Trophoblast cell (in vitro differentiated cells and primary cell): ENCODE measurements at regions not wholly inside any gene's neighbourhood (a gene's known extent, or its start where the extent isn't known, plus 50 kb on each side); places are given as distances from the start of the nearest gene placed in this dataset.

Experiments used
- DNase-seq, 2 donors: peaks; one replicate each; pipeline ENCODE4 v3.0.0-alpha.2; 2016
- H2AFZ ChIP-seq: 2 replicates; pipeline ENCODE4 v1.6.1; 2013; ENCODE audit warnings: low read length, moderate library complexity, mild to moderate bottlenecking; ENCODE audit not compliant: insufficient read depth, poor library complexity
- H2AK5ac ChIP-seq: 2 replicates; pipeline ENCODE4 v1.6.1; 2013; ENCODE audit warnings: mild to moderate bottlenecking, low read length
- H2BK120ac ChIP-seq: 2 replicates; pipeline ENCODE4 v1.6.1; 2013; ENCODE audit warnings: low read length, mild to moderate bottlenecking, moderate library complexity; ENCODE audit not compliant: insufficient read depth, poor library complexity
- H2BK12ac ChIP-seq: 2 replicates; pipeline ENCODE4 v1.6.1; 2013; ENCODE audit warnings: mild to moderate bottlenecking, low read length, moderate library complexity
- H2BK5ac ChIP-seq: 2 replicates; pipeline ENCODE4 v1.6.1; 2013; ENCODE audit warnings: low read length, low read depth, moderate library complexity, mild to moderate bottlenecking; ENCODE audit not compliant: poor library complexity
- H3K14ac ChIP-seq: 2 replicates; pipeline ENCODE4 v1.6.1; 2013; ENCODE audit warnings: mild to moderate bottlenecking, low read length
- H3K18ac ChIP-seq: 2 replicates; pipeline ENCODE4 v1.6.1; 2013; ENCODE audit warnings: mild to moderate bottlenecking, low read length
- H3K23ac ChIP-seq: 2 replicates; pipeline ENCODE4 v1.6.1; 2013; ENCODE audit warnings: low read length
- H3K27ac ChIP-seq: 2 replicates; pipeline ENCODE4 v1.5.1; 2013; ENCODE audit warnings: low read depth, mild to moderate bottlenecking, inconsistent platforms, low read length, moderate library complexity
- H3K27me3 ChIP-seq: 2 replicates; pipeline ENCODE4 v1.6.1; 2013; ENCODE audit warnings: inconsistent platforms, mild to moderate bottlenecking, low read length, moderate library complexity; ENCODE audit not compliant: insufficient read depth
- H3K36me3 ChIP-seq, 2 experiments: 1 replicate in 1 of 2; 2 replicates in 1 of 2; pipeline ENCODE4 v1.6.1; 2013; ENCODE audit warnings: low read length in 2 of 2, mild to moderate bottlenecking in 2 of 2, moderate library complexity in 1 of 2; ENCODE audit not compliant: insufficient read depth in 2 of 2, control insufficient read depth in 1 of 2
- H3K4ac ChIP-seq: 2 replicates; pipeline ENCODE4 v1.6.1; 2013; ENCODE audit warnings: low read depth, mild to moderate bottlenecking, low read length, moderate library complexity
- H3K4me1 ChIP-seq, 2 experiments: 1 replicate in 1 of 2; 2 replicates in 1 of 2; pipeline ENCODE4 v1.6.1; 2013; ENCODE audit warnings: low read length in 2 of 2, mild to moderate bottlenecking in 2 of 2, moderate library complexity in 1 of 2; ENCODE audit not compliant: insufficient read depth in 2 of 2, control insufficient read depth in 1 of 2
- H3K4me2 ChIP-seq: 2 replicates; pipeline ENCODE4 v1.6.1; 2013; ENCODE audit warnings: inconsistent platforms, mild to moderate bottlenecking, low read length, moderate library complexity
- H3K4me3 ChIP-seq: 2 replicates; pipeline ENCODE4 v1.5.1; 2013; ENCODE audit warnings: mild to moderate bottlenecking, low read depth, low read length, inconsistent platforms
- H3K79me1 ChIP-seq: one replicate; pipeline ENCODE4 v1.6.1; 2013; ENCODE audit warnings: low read length
- H3K79me2 ChIP-seq: 2 replicates; pipeline ENCODE4 v1.6.1; 2013; ENCODE audit warnings: low read length, mild to moderate bottlenecking; ENCODE audit not compliant: control insufficient read depth, insufficient read depth, poor library complexity
- H3K9ac ChIP-seq: 2 replicates; pipeline ENCODE4 v1.6.1; 2013; ENCODE audit warnings: mild to moderate bottlenecking, low read length
- H3K9me3 ChIP-seq: 2 replicates; pipeline ENCODE4 v1.6.1; 2013; ENCODE audit warnings: low read depth, mild to moderate bottlenecking, control low read depth, inconsistent platforms, low read length; ENCODE audit not compliant: insufficient read depth
- H4K12ac ChIP-seq: 2 replicates; pipeline ENCODE4 v1.6.1; 2013; ENCODE audit warnings: low read depth, mild to moderate bottlenecking, low read length, moderate library complexity
- H4K8ac ChIP-seq: 2 replicates; pipeline ENCODE4 v1.6.1; 2013; ENCODE audit warnings: low read depth, mild to moderate bottlenecking, low read length, moderate library complexity
- H4K91ac ChIP-seq: one replicate; pipeline ENCODE4 v1.6.1; 2013; ENCODE audit warnings: low read depth, mild to moderate bottlenecking, low read length, moderate library complexity
- WGBS: extraction: QIAGEN DNeasy Blood & Tissue Kit; methylation state at CpG from one replicate; pipeline ENCODE4 v1.1.7; 2013; ENCODE audit warnings: missing lambda C conversion rate; ENCODE audit not compliant: insufficient read length, insufficient coverage; ENCODE audit errors: extremely low coverage; 5-methylcytosine and 5-hydroxymethylcytosine counted together

- H3K36me3 ChIP-seq, result no peaks in the 10 kb centered on the region
- H3K79me1 ChIP-seq, result no peaks in the 10 kb centered on the region
- H2BK120ac ChIP-seq, result no peak overlapping the region
- H3K79me2 ChIP-seq, result no peaks in the 10 kb centered on the region
- H3K23ac ChIP-seq, result no peak overlapping the region
- no peak overlapping the region for H3K4me3 ChIP-seq
- no peak overlapping the region for H3K9ac ChIP-seq
- no peak overlapping the region for H4K8ac ChIP-seq
- H3K4me2 ChIP-seq, result no peak overlapping the region
- H3K14ac ChIP-seq, result no peak overlapping the region
- H3K4me1 ChIP-seq, result peaks cover 5 to 7% of the 10 kb centered on the region in 2 experiments
- H2BK12ac ChIP-seq, result no peak overlapping the region
- H2AK5ac ChIP-seq, result no peak overlapping the region
- H4K91ac ChIP-seq, result no peak overlapping the region
- no peaks in the 10 kb centered on the region for H3K27me3 ChIP-seq
- H3K27ac ChIP-seq, result no peak overlapping the region
- DNase-seq, result no peak
- peaks cover 3% of the 10 kb centered on the region for H3K9me3 ChIP-seq
- no peak overlapping the region for H4K12ac ChIP-seq
- H3K4ac ChIP-seq, result no peak overlapping the region
- no peak overlapping the region for H2AFZ ChIP-seq
- H2BK5ac ChIP-seq, result no peak overlapping the region
- no CpG with 5 or more reads among the region's 2 CpGs for WGBS
- no peak overlapping the region for H3K18ac ChIP-seq
Observed at GRCh38 chr1:96034006-96034405, 687.6 kb upstream of the PTBP2 start.

GRCh38 chr1:96036763-96037162 is 684.8 kb upstream of the PTBP2 start:
- Histone ChIP-seq H2BK120ac (no peak overlapping the region), H3K9ac (no peak overlapping the region), H3K27me3 (no peaks in the 10 kb centered on the region), H2BK12ac (no peak overlapping the region), H2BK5ac (no peak overlapping the region), H3K18ac (no peak overlapping the region), H4K8ac (no peak overlapping the region), H3K4me1 (peaks cover 5 to 7% of the 10 kb centered on the region in 2 experiments), H3K14ac (no peak overlapping the region), H3K4me2 (no peak overlapping the region), H3K4ac (no peak overlapping the region), H2AFZ (no peak overlapping the region), H3K36me3 (no peaks in the 10 kb centered on the region), H3K79me1 (no peaks in the 10 kb centered on the region), H4K91ac (no peak overlapping the region), H3K23ac (no peak overlapping the region), H3K4me3 (no peak overlapping the region), H2AK5ac (no peak overlapping the region), H3K9me3 (no peaks in the 10 kb centered on the region), H3K27ac (no peak overlapping the region), H4K12ac (no peak overlapping the region), H3K79me2 (no peaks in the 10 kb centered on the region)
- WGBS, result no CpG with 5 or more reads among the region's 3 CpGs
- DNase-seq, result no peak

GRCh38 chr1:96038636-96039035 is 682.9 kb upstream of the PTBP2 start:
- Histone ChIP-seq H3K14ac (no peak overlapping the region), H3K4ac (no peak overlapping the region), H3K36me3 (no peaks in the 10 kb centered on the region), H4K8ac (no peak overlapping the region), H2AFZ (no peak overlapping the region), H2AK5ac (no peak overlapping the region), H4K91ac (no peak overlapping the region), H3K4me2 (peak overlapping the region; percentile 29), H3K23ac (no peak overlapping the region), H3K18ac (no peak overlapping the region), H3K4me1 (peaks cover 5 to 7% of the 10 kb centered on the region in 2 experiments), H3K9me3 (no peaks in the 10 kb centered on the region), H3K9ac (no peak overlapping the region), H2BK12ac (no peak overlapping the region), H3K27ac (peak overlapping the region; percentile 73), H3K79me1 (no peaks in the 10 kb centered on the region), H3K4me3 (no peak overlapping the region), H2BK120ac (no peak overlapping the region), H3K79me2 (no peaks in the 10 kb centered on the region), H4K12ac (no peak overlapping the region), H3K27me3 (no peaks in the 10 kb centered on the region), H2BK5ac (no peak overlapping the region)
- DNase-seq, result peak; percentile 2 to 80
- no CpG with 5 or more reads among the region's 1 CpG for WGBS

GRCh38 chr1:96039910-96040309 is 681.7 kb upstream of the PTBP2 start:
- no peaks in the 10 kb centered on the region for H3K36me3 ChIP-seq

More at GRCh38 chr1:96039910-96040309, 681.7 kb upstream of the PTBP2 start:
- Histone ChIP-seq H2BK120ac (no peak overlapping the region), H4K12ac (no peak overlapping the region), H3K4me1 (peaks cover 5 to 7% of the 10 kb centered on the region in 2 experiments), H3K4me3 (no peak overlapping the region), H3K79me2 (no peaks in the 10 kb centered on the region), H2AFZ (no peak overlapping the region), H3K27ac (no peak overlapping the region), H3K27me3 (no peaks in the 10 kb centered on the region), H3K23ac (no peak overlapping the region), H3K9me3 (no peaks in the 10 kb centered on the region), H2BK12ac (no peak overlapping the region), H3K9ac (no peak overlapping the region), H3K79me1 (no peaks in the 10 kb centered on the region), H3K18ac (no peak overlapping the region), H3K4ac (no peak overlapping the region), H2BK5ac (no peak overlapping the region), H2AK5ac (no peak overlapping the region), H3K14ac (no peak overlapping the region), H4K8ac (no peak overlapping the region), H3K4me2 (no peak overlapping the region), H4K91ac (no peak overlapping the region)
- no peak for DNase-seq
